H1 (cell line): ENCODE measurements at regions not wholly inside any gene's neighbourhood (a gene's known extent, or its start where the extent isn't known, plus 50 kb on each side); places are given as distances from the start of the nearest gene placed in this dataset.

Experiments
- CTCF ChIA-PET: fragments of 300-600 bp; sonication (Branson Sonifier 250); formaldehyde crosslinking; loops from one replicate; lab custom pipeline; 2021; ENCODE audit not compliant: partially characterized antibody; lab: Charles Lee
- POLR2A ChIA-PET: fragments of 300-600 bp; sonication (Branson Sonifier 250); formaldehyde crosslinking; loops from one replicate; lab custom pipeline; 2021; ENCODE audit warnings: inconsistent platforms; ENCODE audit not compliant: partially characterized antibody; lab: Charles Lee
- DNase-seq, 2 experiments: peaks; one replicate each; pipeline versions ENCODE4 v3.0.0 to v3.0.0-alpha.2; 2010 to 2022; ENCODE audit warnings: low spot score in 2 of 2, low read depth in 1 of 2, mixed read lengths in 1 of 2
- FAIRE-seq: peaks from 2 replicates; lab custom pipeline; 2011; peaks lifted over from hg19 to GRCh38; lab: Jason Lieb, UNC
- H2AFZ ChIP-seq: 2 replicates; pipeline ENCODE4 v1.8.1; 2012; ENCODE audit warnings: low read length, inconsistent platforms
- H2AK5ac ChIP-seq: 2 replicates; pipeline ENCODE4 v1.6.1; 2013; ENCODE audit warnings: low read depth, low read length
- H2BK120ac ChIP-seq: replicated peaks from 2 replicates; pipeline ENCODE3; 2013; ENCODE audit warnings: low read depth, low read length, inconsistent platforms
- H2BK12ac ChIP-seq: 2 replicates; pipeline ENCODE4 v1.6.1; 2013; ENCODE audit warnings: low read depth, low read length
- H2BK15ac ChIP-seq: 2 replicates; pipeline ENCODE4 v1.6.1; 2013; ENCODE audit warnings: low read length
- H2BK20ac ChIP-seq: 2 replicates; pipeline ENCODE4 v1.6.1; 2013; ENCODE audit warnings: low read length
- H2BK5ac ChIP-seq: 2 replicates; pipeline ENCODE4 v1.6.1; 2013; ENCODE audit warnings: low read depth, low read length
- H3K14ac ChIP-seq: 2 replicates; pipeline ENCODE4 v1.6.1; 2013; ENCODE audit warnings: inconsistent platforms; ENCODE audit not compliant: insufficient read length
- H3K18ac ChIP-seq: 2 replicates; pipeline ENCODE4 v1.6.1; 2013; ENCODE audit warnings: low read length; ENCODE audit errors: extremely low read depth
- H3K23ac ChIP-seq: 2 replicates; pipeline ENCODE4 v1.6.1; 2013; ENCODE audit warnings: inconsistent platforms; ENCODE audit not compliant: insufficient read length
- H3K23me2 ChIP-seq: 2 replicates; pipeline ENCODE4 v1.6.1; 2013; ENCODE audit warnings: low read depth, low read length
- H3K27ac ChIP-seq: 2 replicates; pipeline ENCODE4 v1.6.1; 2011; ENCODE audit warnings: low read depth, low read length, inconsistent platforms
- H3K27me3 ChIP-seq, 4 experiments: replicated peaks in 1 of 4; 1 replicate in 1 of 4; 2 replicates in 3 of 4; pipeline versions ENCODE4 v1.6.1 to v1.8.1; 2011 to 2013; ENCODE audit warnings: low read length in 3 of 4, mild to moderate bottlenecking in 3 of 4, inconsistent platforms in 2 of 4, mixed read lengths in 2 of 4, moderate library complexity in 1 of 4; ENCODE audit not compliant: control insufficient read depth in 3 of 4, insufficient read depth in 3 of 4; ENCODE audit errors: extremely low read depth in 1 of 4
- H3K36me3 ChIP-seq, 4 experiments: 2 replicates each; pipeline versions ENCODE4 v1.6.1 to v1.8.1; 2011 to 2013; ENCODE audit warnings: mild to moderate bottlenecking in 4 of 4, low read length in 3 of 4, moderate library complexity in 2 of 4, control low read depth in 1 of 4, inconsistent platforms in 1 of 4; ENCODE audit not compliant: insufficient read depth in 4 of 4, control insufficient read depth in 2 of 4
- H3K4ac ChIP-seq: replicated peaks from 2 replicates; pipeline ENCODE3; 2013; ENCODE audit warnings: low read length, low read depth, mixed read lengths, inconsistent platforms; ENCODE audit not compliant: insufficient read length
- H3K4me1 ChIP-seq, 4 experiments: replicated peaks in 1 of 4; 1 replicate in 1 of 4; 2 replicates in 3 of 4; pipeline versions ENCODE4 v1.6.1 to v1.8.1; 2011 to 2013; ENCODE audit warnings: low read length in 3 of 4, inconsistent platforms in 2 of 4, mixed read lengths in 1 of 4; ENCODE audit not compliant: insufficient read depth in 4 of 4, control insufficient read depth in 3 of 4
- H3K4me2 ChIP-seq, 2 experiments: 2 replicates each; pipeline versions ENCODE4 v1.6.1 to v1.8.1; 2011 to 2013; ENCODE audit warnings: low read depth in 2 of 2, low read length in 2 of 2, control low read depth in 1 of 2, inconsistent platforms in 1 of 2, mild to moderate bottlenecking in 1 of 2; ENCODE audit not compliant: insufficient read depth in 1 of 2
- H3K4me3 ChIP-seq, 4 experiments: fragments of 200-600, 300-600 bp in 1 of 4; sonication (generic), shearing (Covaris generic), sonication (Bioruptor Twin) in 1 of 4; 2 replicates each; pipeline versions ENCODE4 v1.5.1 to v1.8.1; 2011 to 2016; ENCODE audit warnings: low read length in 4 of 4, low read depth in 3 of 4, control low read depth in 2 of 4, inconsistent platforms in 2 of 4, mild to moderate bottlenecking in 2 of 4, mixed read lengths in 1 of 4, moderate library complexity in 1 of 4; ENCODE audit not compliant: insufficient read depth in 2 of 4; ENCODE audit errors: extremely low read depth in 1 of 4
- H3K56ac ChIP-seq: replicated peaks from 2 replicates; pipeline ENCODE3; 2013; ENCODE audit warnings: low read depth, mild to moderate bottlenecking, mixed read lengths, low read length, inconsistent platforms; ENCODE audit not compliant: insufficient read length
- H3K79me1 ChIP-seq: 2 replicates; pipeline ENCODE4 v1.6.1; 2013; ENCODE audit warnings: low read depth, low read length, control low read depth
- H3K79me2 ChIP-seq, 2 experiments: 2 replicates each; pipeline versions ENCODE4 v1.6.1 to v1.8.1; 2012 to 2013; ENCODE audit warnings: low read length in 2 of 2, mild to moderate bottlenecking in 2 of 2, inconsistent platforms in 1 of 2; ENCODE audit not compliant: insufficient read depth in 2 of 2, control insufficient read depth in 1 of 2
- H3K9ac ChIP-seq, 4 experiments: replicated peaks in 1 of 4; 1 replicate in 1 of 4; 2 replicates in 3 of 4; pipeline versions ENCODE4 v1.6.1 to v1.8.1; 2011 to 2013; ENCODE audit warnings: low read depth in 3 of 4, low read length in 3 of 4, control low read depth in 2 of 4, mild to moderate bottlenecking in 2 of 4, moderate library complexity in 2 of 4, inconsistent platforms in 1 of 4; ENCODE audit errors: extremely low read depth in 1 of 4
- H3K9me3 ChIP-seq, 2 experiments: 2 replicates each; pipeline versions ENCODE4 v1.6.1 to v1.8.1; 2012 to 2013; ENCODE audit warnings: mild to moderate bottlenecking in 2 of 2, moderate library complexity in 2 of 2, control low read depth in 1 of 2, inconsistent platforms in 1 of 2, low read depth in 1 of 2, low read length in 1 of 2, mixed read lengths in 1 of 2; ENCODE audit not compliant: insufficient read depth in 2 of 2
- H4K20me1 ChIP-seq, 2 experiments: replicated peaks in 1 of 2; 2 replicates each; pipeline versions ENCODE3 to v1.8.1; 2011 to 2013; ENCODE audit warnings: inconsistent platforms in 2 of 2, low read length in 2 of 2, mild to moderate bottlenecking in 1 of 2; ENCODE audit not compliant: insufficient read depth in 2 of 2, control insufficient read depth in 1 of 2
- H4K5ac ChIP-seq: 2 replicates; pipeline ENCODE4 v1.6.1; 2013; ENCODE audit warnings: low read length, low read depth, mixed read lengths, inconsistent platforms; ENCODE audit not compliant: insufficient read length
- H4K8ac ChIP-seq: 2 replicates; pipeline ENCODE4 v1.8.0; 2013; ENCODE audit warnings: mild to moderate bottlenecking, moderate library complexity, low read length, inconsistent platforms; ENCODE audit not compliant: insufficient read depth; ENCODE audit errors: extremely low read depth
- H4K91ac ChIP-seq: replicated peaks from 2 replicates; pipeline ENCODE3; 2013; ENCODE audit warnings: low read length, mixed read lengths, inconsistent platforms; ENCODE audit not compliant: insufficient read length
- SAP30 ChIP-seq: fragments of 300-600 bp; sonication (generic); IDR thresholded peaks from 2 replicates; pipeline ENCODE4 v1.7.1; 2012; ENCODE audit warnings: low read length, moderate library complexity, mild to moderate bottlenecking, inconsistent platforms; ENCODE audit not compliant: insufficient read depth, insufficient replicate concordance

- Histone ChIP-seq H3K14ac (no peak overlapping the region), H3K23me2 (no peaks in the 10 kb centered on the region), H2BK120ac (no peak overlapping the region), H2AK5ac (no peak overlapping the region), H3K23ac (no peak overlapping the region), H3K4ac (no peak overlapping the region), H3K4me2 (no peak overlapping the region), H2BK5ac (no peak overlapping the region), H3K36me3 (no peaks in the 10 kb centered on the region), H3K4me1 (no peaks in the 10 kb centered on the region), H2AFZ (no peak overlapping the region), H3K9ac (no peak overlapping the region), H4K8ac (no peak overlapping the region), H3K27ac (no peak overlapping the region), H3K9me3 (no peaks in the 10 kb centered on the region), H2BK20ac (no peak overlapping the region), H3K4me3 (no peak overlapping the region), H4K20me1 (no peaks in the 10 kb centered on the region), H3K27me3 (peaks cover 0 to 1% (median 0%) of the 10 kb centered on the region in 4 experiments; a peak in 1 of 7 replicates), H4K5ac (no peak overlapping the region), H3K56ac (no peak overlapping the region), H4K91ac (no peak overlapping the region), H3K79me2 (no peaks in the 10 kb centered on the region), H3K18ac (no peak overlapping the region), H2BK12ac (no peak overlapping the region), H2BK15ac (no peak overlapping the region), H3K79me1 (no peaks in the 10 kb centered on the region)
- DNase-seq (no peak), FAIRE-seq (no peak)
- no peak for TF ChIP-seq SAP30
- ChIA-PET POLR2A (no interaction called here), CTCF (no interaction called here)
Observed at GRCh38 chr11:98398508-98398907, 622.2 kb upstream of the CNTN5 start.
